Upper lobe of left lung (tissue), 6 donors: ENCODE measurements at regions not wholly inside any gene's neighbourhood (a gene's known extent, or its start where the extent isn't known, plus 50 kb on each side); places are given as distances from the start of the nearest gene placed in this dataset.

ENCODE experiments used
- ATAC-seq, 2 donors: fragments of 200-7000 bp; cut with Tn5 transposase; one replicate each; pipeline ENCODE4 v1.9.1; 2022; ENCODE audit warnings: mild to moderate bottlenecking in 2 of 2, moderate library complexity in 2 of 2; ENCODE audit not compliant: low FRiP score in 2 of 2
- DNase-seq, 2 donors: peaks; one replicate each; pipeline ENCODE4 v3.0.0-alpha.2; 2019 to 2020
- H3K27ac ChIP-seq, 4 donors: fragments of 200-600 bp; sonication (generic); one replicate each; pipeline ENCODE4 v1.5.1; 2016 to 2019
- H3K27me3 ChIP-seq, 4 donors: fragments of 200-600 bp; sonication (generic); one replicate each; pipeline ENCODE4 v1.5.1; 2017 to 2019
- H3K36me3 ChIP-seq, 4 donors: fragments of 200-600 bp; sonication (generic); one replicate each; pipeline ENCODE4 v1.5.1; 2016 to 2019
- H3K4me1 ChIP-seq, 4 donors: fragments of 200-600 bp; sonication (generic); one replicate each; pipeline ENCODE4 v1.5.1; 2018 to 2019
- H3K4me3 ChIP-seq, 4 donors: fragments of 200-600 bp; sonication (generic); one replicate each; pipeline ENCODE4 v1.5.1; 2017 to 2019; ENCODE audit warnings: mild to moderate bottlenecking in 2 of 4, moderate library complexity in 1 of 4
- H3K9me3 ChIP-seq, 4 donors: fragments of 200-600 bp; sonication (generic); one replicate each; pipeline ENCODE4 v1.5.1; 2018 to 2019
- EP300 ChIP-seq, 4 donors: sonication (generic); formaldehyde crosslinking; IDR thresholded peaks; one replicate each; pipeline ENCODE4 v1.5.1; 2017; ENCODE audit warnings: antibody characterized with exemption in 4 of 4, control low read depth in 2 of 4
- POLR2A ChIP-seq, 4 donors: fragments of 450-650 bp; IDR thresholded peaks; one replicate each; pipeline ENCODE4 v1.5.1; 2016 to 2017; ENCODE audit warnings: antibody characterized with exemption in 4 of 4, mild to moderate bottlenecking in 2 of 4
- POLR2AphosphoS5 ChIP-seq, 2 donors: sonication (generic); formaldehyde crosslinking; IDR thresholded peaks; one replicate each; pipeline ENCODE4 v1.5.1; 2017; ENCODE audit warnings: antibody characterized with exemption in 2 of 2
- WGBS, 2 donors: methylation state at CpG; one replicate each; pipeline ENCODE4 v1.1.5; 2017 to 2018; 5-methylcytosine and 5-hydroxymethylcytosine counted together
- TF ChIP-seq, protein P1 (sequence below), 6 experiments: fragments of 450-650 bp in 4 of 6; fragments of 200-600 bp in 2 of 6; sonication (generic) in 2 of 6; IDR thresholded peaks; one replicate each; pipeline ENCODE4 v1.5.1; 2016 to 2019; ENCODE audit warnings: antibody characterized with exemption in 6 of 6
- donor health status: DM: no; HTN: no; CAD: no; lungs with moderate emphysema.
- donor health status: DM: no; HTN: yes; CAD: no; lungs with severe emphysema.

DNA sequence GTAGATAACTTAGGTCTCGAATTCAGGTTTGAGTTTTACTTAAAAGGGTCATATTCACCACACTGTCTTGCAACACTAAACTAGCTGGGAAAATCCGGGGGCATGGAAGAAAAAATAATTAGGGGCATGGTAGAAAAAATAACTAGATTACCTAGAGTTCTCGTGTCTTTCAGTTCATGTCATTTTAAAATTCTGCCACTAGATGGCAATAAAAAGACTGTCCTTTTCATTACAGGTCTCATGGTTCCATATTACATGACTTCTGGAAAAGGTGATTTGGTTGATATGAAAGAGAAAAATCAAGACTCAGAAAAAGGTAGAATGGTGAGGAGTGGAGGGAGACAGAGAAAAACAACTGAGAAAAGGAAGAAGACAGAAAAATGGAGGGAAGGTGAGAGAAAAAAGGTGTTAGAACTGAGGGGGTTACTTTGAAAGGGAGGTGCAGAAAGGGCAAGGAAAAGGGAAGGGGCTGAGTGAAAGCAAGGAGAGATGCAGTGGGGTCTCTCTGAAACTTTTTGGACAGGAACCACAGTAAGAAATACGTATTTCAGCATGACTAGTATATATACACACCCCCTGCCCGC lies 299.0 kb downstream of the KLF12 start:
- no peaks in the 10 kb centered on the region for H3K4me1 ChIP-seq
- TF ChIP-seq, protein P1, sequence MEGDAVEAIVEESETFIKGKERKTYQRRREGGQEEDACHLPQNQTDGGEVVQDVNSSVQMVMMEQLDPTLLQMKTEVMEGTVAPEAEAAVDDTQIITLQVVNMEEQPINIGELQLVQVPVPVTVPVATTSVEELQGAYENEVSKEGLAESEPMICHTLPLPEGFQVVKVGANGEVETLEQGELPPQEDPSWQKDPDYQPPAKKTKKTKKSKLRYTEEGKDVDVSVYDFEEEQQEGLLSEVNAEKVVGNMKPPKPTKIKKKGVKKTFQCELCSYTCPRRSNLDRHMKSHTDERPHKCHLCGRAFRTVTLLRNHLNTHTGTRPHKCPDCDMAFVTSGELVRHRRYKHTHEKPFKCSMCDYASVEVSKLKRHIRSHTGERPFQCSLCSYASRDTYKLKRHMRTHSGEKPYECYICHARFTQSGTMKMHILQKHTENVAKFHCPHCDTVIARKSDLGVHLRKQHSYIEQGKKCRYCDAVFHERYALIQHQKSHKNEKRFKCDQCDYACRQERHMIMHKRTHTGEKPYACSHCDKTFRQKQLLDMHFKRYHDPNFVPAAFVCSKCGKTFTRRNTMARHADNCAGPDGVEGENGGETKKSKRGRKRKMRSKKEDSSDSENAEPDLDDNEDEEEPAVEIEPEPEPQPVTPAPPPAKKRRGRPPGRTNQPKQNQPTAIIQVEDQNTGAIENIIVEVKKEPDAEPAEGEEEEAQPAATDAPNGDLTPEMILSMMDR (IDR thresholded peaks at IDR 0.05): peak; percentile 35 to 72 (median 56)
- TF ChIP-seq POLR2A (IDR thresholded peaks at IDR 0.05): no peak
- ATAC-seq: peak in 1 of 2 donors; percentile 53
- no peaks in the 10 kb centered on the region for H3K9me3 ChIP-seq
- H3K27me3 ChIP-seq: no peaks in the 10 kb centered on the region
- no peak overlapping the region for H3K27ac ChIP-seq
- H3K4me3 ChIP-seq: no peak overlapping the region
- no peaks in the 10 kb centered on the region for H3K36me3 ChIP-seq
- no peak for DNase-seq
- WGBS, 2 donors: 48% methylated on average over 5 of the region's 5 CpGs

DNA sequence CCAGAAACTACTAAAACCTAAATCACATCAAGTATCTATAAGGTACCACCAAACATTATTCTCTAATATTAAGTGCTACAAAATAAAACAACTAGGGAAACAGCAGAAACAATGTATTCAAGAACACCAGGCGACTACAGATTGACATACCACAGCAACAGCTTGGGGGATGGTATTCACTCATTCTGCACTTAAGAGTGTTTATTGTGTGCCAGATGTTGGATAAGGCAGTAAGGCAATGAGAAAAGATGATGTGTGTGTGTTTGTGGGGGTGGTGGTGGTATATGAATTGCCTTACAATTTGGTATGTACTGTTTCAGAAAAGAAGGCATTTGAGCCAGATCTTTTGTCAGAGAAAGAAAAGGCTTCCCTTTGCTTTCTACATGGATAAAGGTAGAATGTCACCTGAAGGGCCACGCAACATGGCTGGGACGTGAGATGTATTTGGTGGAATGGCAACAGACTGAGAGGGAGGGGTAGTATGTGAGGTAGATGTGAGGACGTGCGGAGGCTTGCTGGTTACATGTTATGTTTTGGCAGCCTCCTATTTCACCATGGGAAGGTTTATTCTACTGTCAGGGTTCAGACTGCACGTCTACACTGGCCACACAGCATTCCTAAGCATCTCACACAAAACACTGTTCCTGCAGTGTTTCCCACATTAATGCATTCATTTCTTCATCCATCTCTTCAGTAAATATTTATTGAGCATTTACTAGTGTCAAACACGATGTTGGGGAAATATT lies 300.7 kb downstream of the KLF12 start:
- no peaks in the 10 kb centered on the region for H3K4me1 ChIP-seq
- H3K4me3 ChIP-seq: no peak overlapping the region
- ATAC-seq (no peak), DNase-seq (no peak)
- WGBS, 2 donors: 86 to 87% methylated on average over 7 of the region's 7 CpGs
- H3K27me3 ChIP-seq: no peaks in the 10 kb centered on the region
- no peak for TF ChIP-seq EP300 (IDR thresholded peaks at IDR 0.05)
- TF ChIP-seq POLR2A (IDR thresholded peaks at IDR 0.05): no peak
- no peak for TF ChIP-seq POLR2AphosphoS5 (IDR thresholded peaks at IDR 0.05)
- TF ChIP-seq, protein P1 (IDR thresholded peaks at IDR 0.05): no peak
- no peaks in the 10 kb centered on the region for H3K9me3 ChIP-seq
- no peaks in the 10 kb centered on the region for H3K36me3 ChIP-seq
- H3K27ac ChIP-seq: no peak overlapping the region

DNA sequence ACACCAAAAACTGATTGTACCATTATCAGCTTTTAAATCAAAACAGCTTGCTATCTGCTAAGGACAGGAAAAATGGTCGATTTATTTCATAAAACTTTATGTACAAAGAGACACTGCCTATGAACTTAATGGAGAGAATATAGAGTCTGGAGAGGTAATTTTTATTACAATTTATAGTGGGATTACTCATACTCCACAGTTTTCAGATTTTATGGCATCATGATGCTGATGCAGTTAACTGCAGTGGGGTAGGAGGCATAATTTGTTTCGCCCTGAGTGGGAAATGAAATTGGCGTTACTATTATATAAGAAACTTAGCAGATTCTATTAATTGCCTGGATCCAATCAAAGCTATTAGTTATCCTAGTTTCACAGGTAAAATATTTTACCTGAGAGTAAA lies 301.4 kb downstream of the KLF12 start:
- WGBS, 2 donors: 81 to 86% methylated on average over 3 of the region's 3 CpGs
- H3K4me1 ChIP-seq: no peaks in the 10 kb centered on the region

DNA sequence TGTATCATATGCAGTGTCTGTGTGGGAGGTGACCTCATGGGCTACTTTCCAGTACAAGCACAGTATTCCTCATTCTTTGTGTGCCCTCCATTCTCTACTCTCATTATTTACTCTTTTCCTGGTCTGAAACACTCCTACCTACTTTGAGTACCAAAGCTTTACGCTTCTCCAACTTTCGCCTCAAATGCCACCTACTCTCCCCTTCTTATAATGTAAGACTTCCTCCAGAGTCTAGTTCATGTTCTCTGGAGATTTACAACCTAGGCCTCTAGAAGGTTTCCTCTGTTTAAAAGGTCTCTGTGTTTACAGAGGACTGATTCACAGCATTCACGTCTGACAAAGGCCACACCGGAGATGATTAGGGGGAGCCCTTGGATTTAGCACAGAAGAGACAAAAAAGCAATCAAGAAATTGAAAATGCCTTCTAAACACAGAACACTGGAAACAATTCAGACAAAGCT lies 302.0 kb downstream of the KLF12 start:
- ATAC-seq: no peak
- WGBS, 2 donors: 46 to 71% methylated on average over 4 of the region's 4 CpGs

More for the DNA sequence above, 301.4 kb downstream of the KLF12 start:
- Histone ChIP-seq H3K27ac (no peak overlapping the region), H3K9me3 (no peaks in the 10 kb centered on the region), H3K27me3 (no peaks in the 10 kb centered on the region), H3K4me3 (no peak overlapping the region), H3K36me3 (no peaks in the 10 kb centered on the region)
- ATAC-seq (no peak), DNase-seq (no peak)
- TF ChIP-seq, protein P1 (IDR thresholded peaks at IDR 0.05): no peak
- TF ChIP-seq POLR2A (IDR thresholded peaks at IDR 0.05): no peak
- no peak for TF ChIP-seq EP300 (IDR thresholded peaks at IDR 0.05)
- no peak for TF ChIP-seq POLR2AphosphoS5 (IDR thresholded peaks at IDR 0.05)

More for the DNA sequence above, 302.0 kb downstream of the KLF12 start:
- no peaks in the 10 kb centered on the region for H3K4me1 ChIP-seq
- no peaks in the 10 kb centered on the region for H3K9me3 ChIP-seq
- TF ChIP-seq, protein P1 (IDR thresholded peaks at IDR 0.05): no peak
- no peak for TF ChIP-seq EP300 (IDR thresholded peaks at IDR 0.05)
- no peak for TF ChIP-seq POLR2A (IDR thresholded peaks at IDR 0.05)
- no peak for TF ChIP-seq POLR2AphosphoS5 (IDR thresholded peaks at IDR 0.05)
- H3K36me3 ChIP-seq: no peaks in the 10 kb centered on the region
- H3K27me3 ChIP-seq: no peaks in the 10 kb centered on the region
- no peak overlapping the region for H3K4me3 ChIP-seq
- no peak overlapping the region for H3K27ac ChIP-seq
- no peak for DNase-seq
